Upper lobe of left lung (tissue), 6 donors: ENCODE measurements at regions not wholly inside any gene's neighbourhood (a gene's known extent, or its start where the extent isn't known, plus 50 kb on each side); places are given as distances from the start of the nearest gene placed in this dataset.
"Not testable (repeated sequence)": the region's sequence is repeated elsewhere in the genome, so short reads cannot be mapped to it uniquely, and the experiment has no call there.

ENCODE experiments used
- ATAC-seq, 2 donors: fragments of 200-7000 bp; cut with Tn5 transposase; one replicate each; pipeline ENCODE4 v1.9.1; 2022; ENCODE audit warnings: mild to moderate bottlenecking in 2 of 2, moderate library complexity in 2 of 2; ENCODE audit not compliant: low FRiP score in 2 of 2
- DNase-seq, 2 donors: peaks; one replicate each; pipeline ENCODE4 v3.0.0-alpha.2; 2019 to 2020
- H3K27ac ChIP-seq, 4 donors: fragments of 200-600 bp; sonication (generic); one replicate each; pipeline ENCODE4 v1.5.1; 2016 to 2019
- H3K27me3 ChIP-seq, 4 donors: fragments of 200-600 bp; sonication (generic); one replicate each; pipeline ENCODE4 v1.5.1; 2017 to 2019
- H3K36me3 ChIP-seq, 4 donors: fragments of 200-600 bp; sonication (generic); one replicate each; pipeline ENCODE4 v1.5.1; 2016 to 2019
- H3K4me1 ChIP-seq, 4 donors: fragments of 200-600 bp; sonication (generic); one replicate each; pipeline ENCODE4 v1.5.1; 2018 to 2019
- H3K4me3 ChIP-seq, 4 donors: fragments of 200-600 bp; sonication (generic); one replicate each; pipeline ENCODE4 v1.5.1; 2017 to 2019; ENCODE audit warnings: mild to moderate bottlenecking in 2 of 4, moderate library complexity in 1 of 4
- H3K9me3 ChIP-seq, 4 donors: fragments of 200-600 bp; sonication (generic); one replicate each; pipeline ENCODE4 v1.5.1; 2018 to 2019
- CTCF ChIP-seq, 6 experiments: fragments of 450-650 bp in 4 of 6; fragments of 200-600 bp in 2 of 6; sonication (generic) in 2 of 6; IDR thresholded peaks; one replicate each; pipeline ENCODE4 v1.5.1; 2016 to 2019; ENCODE audit warnings: antibody characterized with exemption in 6 of 6
- EP300 ChIP-seq, 4 donors: sonication (generic); formaldehyde crosslinking; IDR thresholded peaks; one replicate each; pipeline ENCODE4 v1.5.1; 2017; ENCODE audit warnings: antibody characterized with exemption in 4 of 4, control low read depth in 2 of 4
- POLR2A ChIP-seq, 4 donors: fragments of 450-650 bp; IDR thresholded peaks; one replicate each; pipeline ENCODE4 v1.5.1; 2016 to 2017; ENCODE audit warnings: antibody characterized with exemption in 4 of 4, mild to moderate bottlenecking in 2 of 4
- POLR2AphosphoS5 ChIP-seq, 2 donors: sonication (generic); formaldehyde crosslinking; IDR thresholded peaks; one replicate each; pipeline ENCODE4 v1.5.1; 2017; ENCODE audit warnings: antibody characterized with exemption in 2 of 2
- WGBS, 2 donors: methylation state at CpG; one replicate each; pipeline ENCODE4 v1.1.5; 2017 to 2018; 5-methylcytosine and 5-hydroxymethylcytosine counted together
- donor health status: DM: no; HTN: no; CAD: no; lungs with moderate emphysema.
- donor health status: DM: no; HTN: yes; CAD: no; lungs with severe emphysema.

- Histone ChIP-seq H3K27ac (no peak overlapping the region), H3K9me3 (no peaks in the 10 kb centered on the region), H3K4me1 (peaks cover 16 to 28% (median 23%) of the 10 kb centered on the region in 4 donors), H3K4me3 (no peak overlapping the region), H3K36me3 (no peaks in the 10 kb centered on the region), H3K27me3 (no peaks in the 10 kb centered on the region)
- TF ChIP-seq POLR2A (IDR thresholded peaks at IDR 0.05) (no peak), CTCF (IDR thresholded peaks at IDR 0.05) (no peak)
- WGBS, 2 donors = 97 to 98% methylated on average over 5 of the region's 5 CpGs
- no peak for ATAC-seq
- DNase-seq = no peak
These were observed 52.3 kb upstream of the CHD2 start for GRCh38 chr15:92847841-92848240.

GRCh38 chr15:92848464-92848851, 51.7 kb upstream of the CHD2 start:
- H3K27ac ChIP-seq = no peak overlapping the region
- H3K4me1 ChIP-seq = peaks cover 16 to 28% (median 23%) of the 10 kb centered on the region in 4 donors
- TF ChIP-seq EP300 (IDR thresholded peaks at IDR 0.05) = no peak
- DNase-seq = no peak
- H3K4me3 ChIP-seq = no peak overlapping the region
- no peak for ATAC-seq
- 86 to 93% methylated on average over 7 of the region's 7 CpGs for WGBS, 2 donors
- no peaks in the 10 kb centered on the region for H3K27me3 ChIP-seq
- no peaks in the 10 kb centered on the region for H3K36me3 ChIP-seq
- H3K9me3 ChIP-seq = no peaks in the 10 kb centered on the region

GRCh38 chr15:92848852-92849598, 51.1 kb upstream of the CHD2 start:
- peaks cover 16 to 28% (median 23%) of the 10 kb centered on the region in 4 donors for H3K4me1 ChIP-seq
- H3K27ac ChIP-seq = peak overlapping the region in 1 of 4 donors; percentile 37
- no peak overlapping the region for H3K4me3 ChIP-seq
- DNase-seq = no peak
- peak in 1 of 2 donors; percentile 69 for ATAC-seq
- H3K27me3 ChIP-seq = no peaks in the 10 kb centered on the region
- 64 to 70% methylated on average over 13 of the region's 13 CpGs for WGBS, 2 donors
- no peaks in the 10 kb centered on the region for H3K9me3 ChIP-seq
- peak in 1 of 2 donors; percentile 39 for TF ChIP-seq POLR2AphosphoS5 (IDR thresholded peaks at IDR 0.05)
- no peak for TF ChIP-seq POLR2A (IDR thresholded peaks at IDR 0.05)
- TF ChIP-seq CTCF (IDR thresholded peaks at IDR 0.05) = no peak
- no peaks in the 10 kb centered on the region for H3K36me3 ChIP-seq

- H3K27me3 ChIP-seq, H3K36me3 ChIP-seq, ATAC-seq, H3K27ac ChIP-seq, DNase-seq, H3K4me3 ChIP-seq, H3K9me3 ChIP-seq: not testable (repeated sequence)
- H3K4me1 ChIP-seq = peaks cover 10 to 19% (median 14%) of the 10 kb centered on the region in 4 donors
- 87 to 95% methylated on average over 3 of the region's 3 CpGs for WGBS, 2 donors
These were observed 49.9 kb upstream of the CHD2 start for GRCh38 chr15:92850218-92850617.
